ENCODE measurements at regions not wholly inside any gene's neighbourhood (a gene's known extent, or its start where the extent isn't known, plus 50 kb on each side); places are given as distances from the start of the nearest gene placed in this dataset.

GRCh38 chr13:22736768-22737092, 444.0 kb upstream of the SGCG start:
- POLR2A ChIA-PET: interaction anchor here (1.4 kb wide), 1 partner anchor 9 kb away, joined by 3 read pairs; no protein-coding TSS in a partner anchor
- TF ChIP-seq JUND (IDR thresholded peaks at IDR 0.05): no peak
- CTCF ChIA-PET: interaction anchor here (0.6 kb wide), 1 partner anchor 8 kb away, joined by 3 read pairs; no protein-coding TSS in a partner anchor
- H3K9me2 ChIP-seq (ENCODE audit: insufficient read depth): no peaks in the 10 kb centered on the region
- no peaks in the 10 kb centered on the region for H4K20me1 ChIP-seq (ENCODE audit: insufficient read depth)
- no peaks in the 10 kb centered on the region for H3K79me2 ChIP-seq (ENCODE audit: insufficient read depth, low read length)
- no peak overlapping the region for H3K4me3 ChIP-seq (replicated peaks in 1 of 2; ENCODE audit: low read depth in 1 of 2, low read length in 2 of 2)
- DNase-seq (ENCODE audit: low read depth, low spot score): no peak
- peaks cover 0 to 5% of the 10 kb centered on the region in 2 experiments; a peak in 2 of 4 replicates for H3K4me1 ChIP-seq (ENCODE audit: control insufficient read depth in 1 of 2, insufficient read depth in 2 of 2, low read length in 2 of 2)
- intact Hi-C loops (cut with micrococcal nuclease): no loop called here
- H3K9ac ChIP-seq (ENCODE audit: low read length): no peak overlapping the region
- no peak overlapping the region for H2AFZ ChIP-seq (ENCODE audit: low read depth, low read length, poor library complexity, severe bottlenecking)
- RAD21 ChIA-PET (ENCODE audit: low non-redundant PET in 1 of 2, low total read pairs in 2 of 2, uncharacterized antibody in 2 of 2, unreplicated experiment in 2 of 2): no interaction called here
- no peaks in the 10 kb centered on the region for H3K36me3 ChIP-seq (ENCODE audit: control insufficient read depth in 1 of 2, insufficient read depth in 2 of 2, low read length in 2 of 2)
- no peak overlapping the region for H3K4me2 ChIP-seq (ENCODE audit: low read length)
- H3K27me3 ChIP-seq (ENCODE audit: insufficient read depth, low read length): no peaks in the 10 kb centered on the region
- ATAC-seq: no peak
- no peaks in the 10 kb centered on the region for H3K9me3 ChIP-seq (ENCODE audit: control insufficient read depth in 1 of 2, insufficient read depth in 1 of 2, low read depth in 1 of 2, low read length in 2 of 2)
- H3K27ac ChIP-seq (ENCODE audit: low read depth, low read length): no peak overlapping the region
- no TSS peak for BruUV-seq (replicated peaks)

GRCh38 chr13:22738357-22738756, 442.4 kb upstream of the SGCG start:
- no peaks in the 10 kb centered on the region for H3K9me2 ChIP-seq (ENCODE audit: insufficient read depth)
- H2AFZ ChIP-seq (ENCODE audit: low read depth, low read length, poor library complexity, severe bottlenecking): no peak overlapping the region
- H3K9me3 ChIP-seq (ENCODE audit: control insufficient read depth in 1 of 2, insufficient read depth in 1 of 2, low read depth in 1 of 2, low read length in 2 of 2): no peaks in the 10 kb centered on the region
- H3K36me3 ChIP-seq (ENCODE audit: control insufficient read depth in 1 of 2, insufficient read depth in 2 of 2, low read length in 2 of 2): no peaks in the 10 kb centered on the region
- no peak for TF ChIP-seq EGR1 (IDR thresholded peaks at IDR 0.05; ENCODE audit: low read depth)
- no peak for TF ChIP-seq ATF3 (IDR thresholded peaks at IDR 0.05)
- TF ChIP-seq EZH2 (IDR thresholded peaks at IDR 0.05): no peak
- no peak for TF ChIP-seq CEBPB (IDR thresholded peaks at IDR 0.05; ENCODE audit: low read depth)
- no peak for TF ChIP-seq POLR2AphosphoS5 (IDR thresholded peaks at IDR 0.05; ENCODE audit: low read depth, low read length)
- no peak for TF ChIP-seq RAD21 (IDR thresholded peaks at IDR 0.05; ENCODE audit: low read depth)
- TF ChIP-seq REST (IDR thresholded peaks at IDR 0.05; ENCODE audit: low read depth): no peak
- TF ChIP-seq SP1 (IDR thresholded peaks at IDR 0.05; ENCODE audit: low read depth): no peak
- no peak for TF ChIP-seq YY1 (IDR thresholded peaks at IDR 0.05; ENCODE audit: extremely low read depth, insufficient replicate concordance, low read depth, low read length)
- no peak for TF ChIP-seq FOSL1 (IDR thresholded peaks at IDR 0.05; ENCODE audit: low read depth)
- TF ChIP-seq SIN3A (IDR thresholded peaks at IDR 0.05; ENCODE audit: low read depth): no peak
- TF ChIP-seq TCF7L2 (IDR thresholded peaks at IDR 0.05; ENCODE audit: borderline replicate concordance, extremely low read depth, insufficient read depth, insufficient read length): no peak
- no peak for TF ChIP-seq POLR2A (IDR thresholded peaks at IDR 0.05; ENCODE audit: borderline replicate concordance, extremely low read depth, insufficient read depth, insufficient read length)
- TF ChIP-seq EZH2phosphoT487 (IDR thresholded peaks at IDR 0.05; ENCODE audit: borderline replicate concordance): no peak
- no peak for TF ChIP-seq MAX (IDR thresholded peaks at IDR 0.05)
- H3K27me3 ChIP-seq (ENCODE audit: insufficient read depth, low read length): no peaks in the 10 kb centered on the region
- H4K20me1 ChIP-seq (ENCODE audit: insufficient read depth): no peaks in the 10 kb centered on the region
- no peak overlapping the region for H3K9ac ChIP-seq (ENCODE audit: low read length)
- no TSS peak for BruUV-seq (replicated peaks)
- ChIA-PET POLR2A (no interaction called here), CTCF (no interaction called here), RAD21 (ENCODE audit: low non-redundant PET in 1 of 2, low total read pairs in 2 of 2, uncharacterized antibody in 2 of 2, unreplicated experiment in 2 of 2) (no interaction called here)
- peaks cover 0 to 5% of the 10 kb centered on the region in 2 experiments; a peak in 2 of 4 replicates for H3K4me1 ChIP-seq (ENCODE audit: control insufficient read depth in 1 of 2, insufficient read depth in 2 of 2, low read length in 2 of 2)
- no peak overlapping the region for H3K4me3 ChIP-seq (replicated peaks in 1 of 2; ENCODE audit: low read depth in 1 of 2, low read length in 2 of 2)
- intact Hi-C loops (cut with micrococcal nuclease): no loop called here
- DNase-seq (ENCODE audit: low read depth, low spot score) (no peak), ATAC-seq (no peak)
- H3K79me2 ChIP-seq (ENCODE audit: insufficient read depth, low read length): no peaks in the 10 kb centered on the region
- no peak overlapping the region for H3K27ac ChIP-seq (ENCODE audit: low read depth, low read length)
- H3K4me2 ChIP-seq (ENCODE audit: low read length): no peak overlapping the region

Data from HCT116 (cell line).